Activated CD8-positive, alpha-beta T cell treated with anti-CD3 and anti-CD28 coated beads for 36 hours (primary cell): ENCODE measurements at regions not wholly inside any gene's neighbourhood (a gene's known extent, or its start where the extent isn't known, plus 50 kb on each side); places are given as distances from the start of the nearest gene placed in this dataset.

Experiments
- ATAC-seq: fragments of 200-7000 bp; cut with Tn5 transposase; one replicate; pipeline ENCODE4 v1.10.0; 2021; ENCODE audit warnings: mild to moderate bottlenecking, moderate library complexity
- CTCF ChIA-PET: fragments of 350-600 bp; sonication (Branson Sonifier 250); formaldehyde crosslinking; loops from one replicate; lab custom pipeline; 2021; ENCODE audit warnings: antibody characterized with exemption; lab: Charles Lee
- POLR2A ChIA-PET: fragments of 350-600 bp; sonication (Branson Sonifier 250); formaldehyde crosslinking; loops from one replicate; lab custom pipeline; 2021; ENCODE audit warnings: antibody characterized with exemption; lab: Charles Lee
- DNase-seq: peaks from one replicate; pipeline ENCODE4 v3.0.0-alpha.2; 2020
- H3K27ac Mint-ChIP-seq: one replicate; pipeline ENCODE4 v1.8.0; 2021; ENCODE audit warnings: mild to moderate bottlenecking, mixed read lengths
- H3K27me3 Mint-ChIP-seq: one replicate; pipeline ENCODE4 v1.8.0; 2021; ENCODE audit warnings: mixed read lengths
- H3K36me3 Mint-ChIP-seq: one replicate; pipeline ENCODE4 v1.8.0; 2021; ENCODE audit warnings: low read depth, mixed read lengths
- H3K4me1 Mint-ChIP-seq: one replicate; pipeline ENCODE4 v1.8.0; 2021; ENCODE audit warnings: low read depth, mixed read lengths
- H3K4me3 Mint-ChIP-seq: one replicate; pipeline ENCODE4 v1.8.0; 2021; ENCODE audit warnings: mild to moderate bottlenecking, moderate library complexity, mixed read lengths
- H3K9me3 Mint-ChIP-seq: one replicate; pipeline ENCODE4 v1.8.0; 2021; ENCODE audit warnings: mixed read lengths
- CTCF ChIP-seq: fragments of 200-600 bp; IDR thresholded peaks from one replicate; pipeline ENCODE4 v1.8.0; 2022; ENCODE audit warnings: antibody characterized with exemption, mild to moderate bottlenecking
- intact Hi-C: fragments of 100-400 bp; cut with micrococcal nuclease; formaldehyde crosslinking; loops from one replicate; pipeline ENCODE4 v1.10.0; 2022

DNA sequence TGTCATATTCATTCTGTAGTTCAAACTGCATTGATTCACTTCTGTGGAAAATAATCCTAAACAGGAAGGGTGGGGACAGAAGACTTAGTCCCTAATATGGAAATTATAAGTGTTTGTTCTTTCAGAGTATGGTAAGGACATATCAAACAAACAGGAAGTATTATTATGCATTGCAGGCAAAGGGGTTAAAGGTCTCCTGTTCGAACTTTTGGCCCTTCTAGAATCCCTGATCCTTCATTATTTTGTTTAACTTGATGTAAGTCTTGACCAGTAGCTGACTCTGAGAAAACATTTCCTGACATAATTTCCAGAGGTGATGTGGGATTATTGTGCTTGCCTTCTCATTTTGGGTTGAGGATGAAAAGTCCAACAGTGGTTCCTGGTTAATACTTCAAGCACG is 215.4 kb upstream of the ADGRL2 start:
- Mint-ChIP-seq H3K4me3 (no peak overlapping the region), H3K27ac (no peak overlapping the region), H3K36me3 (no peaks in the 10 kb centered on the region), H3K4me1 (no peaks in the 10 kb centered on the region), H3K27me3 (no peaks in the 10 kb centered on the region), H3K9me3 (no peaks in the 10 kb centered on the region)
- POLR2A ChIA-PET: interaction anchor here (0.5 kb wide), 1 partner anchor 1396 kb away, joined by 3 read pairs; no protein-coding TSS in a partner anchor
- no peak for TF ChIP-seq CTCF
- CTCF ChIA-PET: no interaction called here
- ATAC-seq (no peak), DNase-seq (no peak)
- intact Hi-C loops: no loop called here

- intact Hi-C loops: no loop called here
- H3K4me3 Mint-ChIP-seq: no peak overlapping the region
- no peaks in the 10 kb centered on the region for H3K27me3 Mint-ChIP-seq
- H3K27ac Mint-ChIP-seq: no peak overlapping the region
- CTCF ChIA-PET: no interaction called here
- POLR2A ChIA-PET: no interaction called here
- no peaks in the 10 kb centered on the region for H3K4me1 Mint-ChIP-seq
- no peak for DNase-seq
- H3K36me3 Mint-ChIP-seq: no peaks in the 10 kb centered on the region
- no peaks in the 10 kb centered on the region for H3K9me3 Mint-ChIP-seq
- no peak for ATAC-seq
- no peak for TF ChIP-seq CTCF
Observed at GRCh38 chr1:81584398-81584797, 216.3 kb upstream of the ADGRL2 start.

GRCh38 chr1:81583878-81584277 is 216.9 kb upstream of the ADGRL2 start:
- ATAC-seq: no peak
- intact Hi-C loops: no loop called here
- Mint-ChIP-seq H3K27ac (no peak overlapping the region), H3K36me3 (no peaks in the 10 kb centered on the region), H3K9me3 (no peaks in the 10 kb centered on the region), H3K4me3 (no peak overlapping the region), H3K4me1 (no peaks in the 10 kb centered on the region), H3K27me3 (no peaks in the 10 kb centered on the region)
- no peak for DNase-seq
- POLR2A ChIA-PET: no interaction called here
- TF ChIP-seq CTCF: no peak
- CTCF ChIA-PET: no interaction called here

DNA sequence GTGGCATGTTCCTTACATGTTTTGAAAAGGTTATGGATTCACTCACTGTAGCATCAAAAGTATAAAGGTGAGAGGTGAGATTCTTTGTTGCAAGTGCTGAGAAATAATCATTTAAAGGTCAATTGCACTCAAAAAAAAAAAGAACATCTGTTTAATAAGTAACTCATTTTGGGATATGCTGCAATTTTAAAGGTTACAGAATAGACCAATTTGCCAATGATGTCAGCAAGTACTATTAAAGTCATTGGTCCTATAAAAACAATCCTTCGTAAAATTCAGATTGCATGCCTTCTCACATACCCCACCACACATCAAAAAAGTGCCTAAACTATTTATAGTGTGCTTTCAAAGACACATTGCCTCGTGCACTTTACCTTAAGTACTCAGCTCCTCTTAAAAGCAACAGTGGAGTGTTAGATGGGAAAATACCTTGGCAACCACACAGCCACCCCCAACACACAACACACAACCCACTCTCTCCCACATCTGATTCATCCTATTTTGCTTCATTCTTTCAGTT is 218.2 kb upstream of the ADGRL2 start:
- ChIA-PET POLR2A (no interaction called here), CTCF (no interaction called here)
- DNase-seq (peak; percentile 4), ATAC-seq (peak; percentile 53)
- no peak overlapping the region for H3K4me3 Mint-ChIP-seq
- H3K4me1 Mint-ChIP-seq: no peaks in the 10 kb centered on the region
- H3K27ac Mint-ChIP-seq: no peak overlapping the region
- no peaks in the 10 kb centered on the region for H3K27me3 Mint-ChIP-seq
- H3K36me3 Mint-ChIP-seq: no peaks in the 10 kb centered on the region
- no peak for TF ChIP-seq CTCF
- intact Hi-C loops: no loop called here
- H3K9me3 Mint-ChIP-seq: no peaks in the 10 kb centered on the region

DNA sequence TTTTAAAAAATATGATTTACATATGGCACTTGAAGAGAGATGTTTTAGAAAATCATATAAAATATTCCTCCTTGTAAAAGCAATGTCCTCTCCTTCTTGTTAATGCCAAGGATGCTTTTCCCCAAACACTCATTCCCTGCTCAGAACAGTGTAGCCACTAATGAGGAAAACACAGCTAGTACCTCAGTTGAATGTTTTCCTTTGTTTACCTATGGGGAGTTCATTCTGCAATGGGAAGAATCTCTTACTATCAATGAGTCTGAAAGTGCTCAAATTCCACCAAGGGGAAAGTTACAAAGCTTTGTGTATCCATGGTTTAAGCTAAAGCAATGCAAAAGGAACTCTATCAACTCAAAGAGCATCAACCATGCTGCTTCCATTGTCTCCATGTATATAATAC is 221.9 kb upstream of the ADGRL2 start:
- Mint-ChIP-seq H3K4me1 (no peaks in the 10 kb centered on the region), H3K9me3 (no peaks in the 10 kb centered on the region), H3K27me3 (no peaks in the 10 kb centered on the region), H3K27ac (no peak overlapping the region), H3K4me3 (no peak overlapping the region), H3K36me3 (no peaks in the 10 kb centered on the region)
- TF ChIP-seq CTCF: no peak
- intact Hi-C loops: no loop called here
- DNase-seq (no peak), ATAC-seq (no peak)
- ChIA-PET POLR2A (no interaction called here), CTCF (no interaction called here)
